Activated naive CD4-positive, alpha-beta T cell treated with anti-CD3 and anti-CD28 coated beads, Interleukin-2, amount 50 U/mL, for 24 hours (primary cell): ENCODE measurements at regions not wholly inside any gene's neighbourhood (a gene's known extent, or its start where the extent isn't known, plus 50 kb on each side); places are given as distances from the start of the nearest gene placed in this dataset.

Experiments used
- H3K27ac Mint-ChIP-seq: one replicate; pipeline ENCODE4 v1.8.0; 2021; ENCODE audit warnings: mild to moderate bottlenecking, mixed read lengths
- H3K27me3 Mint-ChIP-seq: one replicate; pipeline ENCODE4 v1.8.0; 2021; ENCODE audit warnings: mixed read lengths
- H3K36me3 Mint-ChIP-seq: one replicate; pipeline ENCODE4 v1.8.0; 2021; ENCODE audit warnings: mixed read lengths
- H3K4me1 Mint-ChIP-seq: one replicate; pipeline ENCODE4 v1.8.0; 2021; ENCODE audit warnings: mixed read lengths
- H3K4me3 Mint-ChIP-seq: one replicate; pipeline ENCODE4 v1.8.0; 2021; ENCODE audit warnings: mild to moderate bottlenecking, mixed read lengths
- H3K9me3 Mint-ChIP-seq: one replicate; pipeline ENCODE4 v1.8.0; 2021; ENCODE audit warnings: mixed read lengths

DNA sequence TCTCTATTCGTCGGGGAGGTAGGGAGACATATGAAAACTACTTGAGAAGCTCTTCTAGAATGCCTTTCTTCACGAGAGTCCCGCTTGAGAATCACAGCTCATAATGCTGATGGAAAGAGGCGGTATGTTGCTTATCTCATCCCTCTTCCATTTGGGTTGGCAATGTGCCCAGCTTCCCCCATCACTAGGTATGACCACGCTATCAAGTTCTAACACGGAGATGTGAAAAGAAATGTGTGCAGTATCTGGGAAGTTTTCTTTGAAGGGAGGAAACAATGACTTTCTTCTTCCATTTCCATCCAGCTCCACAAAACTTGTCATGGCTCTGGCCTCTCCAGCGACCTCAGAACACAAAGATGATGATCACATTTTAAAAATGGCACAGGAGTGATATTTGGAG lies 742.4 kb downstream of the DCDC2C start:
- Mint-ChIP-seq H3K27me3 (no peaks in the 10 kb centered on the region), H3K4me3 (no peak overlapping the region), H3K27ac (no peak overlapping the region), H3K36me3 (no peaks in the 10 kb centered on the region), H3K9me3 (peaks cover under 1% of the 10 kb centered on the region), H3K4me1 (no peaks in the 10 kb centered on the region)

DNA sequence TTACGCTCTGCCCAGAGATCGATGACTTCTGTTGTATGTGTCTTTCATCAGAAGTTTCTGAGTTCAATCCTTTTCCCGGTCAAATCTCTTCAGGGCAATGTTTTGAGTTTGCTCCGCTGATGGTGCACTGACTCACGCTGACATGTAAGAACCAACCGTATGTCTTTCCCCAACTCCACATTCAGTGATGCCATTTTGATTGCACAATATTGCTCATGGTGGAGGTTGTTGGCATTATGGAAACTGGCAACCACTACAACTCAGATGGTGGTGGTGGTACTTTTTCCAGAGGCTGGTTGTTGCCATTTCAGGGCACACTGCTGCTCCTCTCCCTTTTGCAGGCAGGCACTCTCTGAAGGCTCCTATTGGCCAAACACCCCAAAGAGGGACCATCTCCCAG lies 751.5 kb downstream of the DCDC2C start:
- Mint-ChIP-seq H3K4me1 (no peaks in the 10 kb centered on the region), H3K36me3 (no peaks in the 10 kb centered on the region), H3K27ac (no peak overlapping the region), H3K9me3 (peaks cover 29% of the 10 kb centered on the region), H3K27me3 (no peaks in the 10 kb centered on the region), H3K4me3 (no peak overlapping the region)

DNA sequence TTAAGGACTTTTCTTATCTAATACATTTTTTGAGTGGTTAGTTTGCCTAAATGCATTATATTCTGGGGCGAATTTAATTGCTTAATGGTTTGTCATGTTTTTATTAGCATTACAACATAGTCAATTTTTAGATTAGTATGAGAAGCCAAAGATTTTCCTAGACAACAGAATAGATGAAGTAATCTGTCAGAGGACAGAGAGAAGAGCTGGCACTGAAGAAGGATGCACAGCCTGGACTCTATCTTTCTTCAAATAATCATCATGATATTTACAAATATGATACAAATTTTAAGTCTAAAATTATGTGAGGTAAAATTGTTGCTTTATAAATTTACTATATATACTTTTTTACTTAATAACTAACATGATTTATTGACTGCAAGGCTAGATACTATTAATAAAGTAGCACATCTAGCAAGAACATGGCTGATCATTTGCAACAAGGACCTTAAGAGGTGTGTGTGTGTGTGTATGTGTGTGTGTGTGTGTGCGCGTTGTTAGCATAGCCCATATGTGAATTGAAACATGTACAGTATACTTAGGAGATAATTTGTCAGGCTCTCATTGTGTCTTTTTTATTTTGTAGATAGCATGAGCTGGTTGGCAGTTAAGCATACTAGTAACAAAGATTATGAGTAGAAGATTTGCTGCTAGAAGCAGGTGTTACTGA lies 752.2 kb downstream of the DCDC2C start:
- no peak overlapping the region for H3K4me3 Mint-ChIP-seq
- peaks cover 29% of the 10 kb centered on the region for H3K9me3 Mint-ChIP-seq
- H3K27ac Mint-ChIP-seq = no peak overlapping the region
- no peaks in the 10 kb centered on the region for H3K27me3 Mint-ChIP-seq
- no peaks in the 10 kb centered on the region for H3K36me3 Mint-ChIP-seq
- H3K4me1 Mint-ChIP-seq = no peaks in the 10 kb centered on the region

DNA sequence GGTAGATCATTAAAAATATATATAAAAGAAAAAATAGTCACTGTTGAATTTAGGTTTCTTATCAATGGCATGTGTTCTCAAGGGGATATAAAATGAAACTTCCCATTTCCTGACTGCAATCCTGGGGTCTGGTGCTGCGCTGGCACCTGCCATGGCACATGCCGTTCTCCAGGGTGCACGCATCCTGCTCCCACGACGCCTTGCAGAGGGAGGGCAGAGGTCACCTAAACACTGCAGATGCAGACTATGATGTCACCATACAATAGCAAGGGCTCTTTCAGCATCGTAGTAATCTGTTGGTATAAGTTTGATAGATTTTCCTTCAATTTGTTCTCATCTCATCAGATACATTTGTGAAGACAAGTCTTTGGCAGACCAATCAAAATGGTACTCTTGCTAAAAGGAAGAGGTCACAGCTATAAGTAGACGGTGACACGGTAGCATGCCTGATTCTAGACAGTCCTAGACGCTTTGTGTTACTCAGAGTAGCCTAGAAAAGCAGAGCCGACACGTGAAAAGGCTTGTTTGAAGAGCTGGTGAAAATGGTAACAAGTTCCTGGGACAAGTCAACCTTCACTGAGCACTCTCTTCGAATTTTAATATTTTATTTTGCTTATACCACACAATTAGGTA lies 761.4 kb downstream of the DCDC2C start:
- no peaks in the 10 kb centered on the region for H3K36me3 Mint-ChIP-seq
- H3K4me3 Mint-ChIP-seq = no peak overlapping the region
- no peaks in the 10 kb centered on the region for H3K4me1 Mint-ChIP-seq
- no peaks in the 10 kb centered on the region for H3K27me3 Mint-ChIP-seq
- H3K9me3 Mint-ChIP-seq = no peaks in the 10 kb centered on the region
- no peak overlapping the region for H3K27ac Mint-ChIP-seq

DNA sequence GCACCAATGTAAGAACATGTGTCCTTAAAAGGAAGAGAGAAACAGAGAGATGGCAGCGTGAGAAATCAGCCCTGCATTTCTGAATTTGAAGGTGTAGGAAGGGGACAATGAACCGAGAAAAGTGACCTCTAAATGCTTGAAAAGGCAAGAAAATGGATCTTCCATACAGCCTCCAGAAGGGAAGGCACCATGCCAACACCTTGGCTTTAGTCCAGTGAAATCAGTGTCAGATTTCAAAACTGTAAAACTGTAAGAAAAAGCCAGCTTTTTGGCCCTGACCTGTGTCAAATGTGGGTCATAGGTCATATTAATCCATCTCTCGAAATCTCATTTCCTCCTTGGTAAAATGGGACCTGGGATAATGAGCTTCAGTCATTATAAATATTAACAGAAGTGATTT lies 762.3 kb downstream of the DCDC2C start:
- H3K36me3 Mint-ChIP-seq = no peaks in the 10 kb centered on the region
- H3K27me3 Mint-ChIP-seq = no peaks in the 10 kb centered on the region
- H3K4me1 Mint-ChIP-seq = no peaks in the 10 kb centered on the region
- H3K27ac Mint-ChIP-seq = no peak overlapping the region
- H3K4me3 Mint-ChIP-seq = no peak overlapping the region
- H3K9me3 Mint-ChIP-seq = no peaks in the 10 kb centered on the region

DNA sequence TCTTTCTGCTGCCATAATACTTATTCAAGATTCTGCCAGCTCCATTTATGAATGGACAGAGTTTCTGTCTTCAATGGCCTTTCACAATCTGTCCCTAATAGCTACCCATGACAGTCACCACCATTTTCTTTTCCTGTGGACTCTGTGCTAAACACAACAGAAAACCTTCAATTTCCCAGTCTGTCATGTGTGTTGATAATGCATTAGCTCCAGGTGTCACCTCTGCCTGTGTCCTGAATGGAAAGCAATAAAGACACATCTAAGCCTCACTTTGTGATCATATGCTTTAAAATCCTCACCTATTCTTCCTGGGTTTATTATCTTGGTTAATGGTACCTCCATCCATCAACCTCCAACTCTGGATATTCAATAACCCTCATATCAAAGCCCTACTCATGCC lies 772.2 kb downstream of the DCDC2C start:
- Mint-ChIP-seq H3K9me3 (peaks cover 5% of the 10 kb centered on the region), H3K27ac (no peak overlapping the region), H3K4me3 (no peak overlapping the region), H3K4me1 (no peaks in the 10 kb centered on the region), H3K27me3 (no peaks in the 10 kb centered on the region), H3K36me3 (no peaks in the 10 kb centered on the region)

DNA sequence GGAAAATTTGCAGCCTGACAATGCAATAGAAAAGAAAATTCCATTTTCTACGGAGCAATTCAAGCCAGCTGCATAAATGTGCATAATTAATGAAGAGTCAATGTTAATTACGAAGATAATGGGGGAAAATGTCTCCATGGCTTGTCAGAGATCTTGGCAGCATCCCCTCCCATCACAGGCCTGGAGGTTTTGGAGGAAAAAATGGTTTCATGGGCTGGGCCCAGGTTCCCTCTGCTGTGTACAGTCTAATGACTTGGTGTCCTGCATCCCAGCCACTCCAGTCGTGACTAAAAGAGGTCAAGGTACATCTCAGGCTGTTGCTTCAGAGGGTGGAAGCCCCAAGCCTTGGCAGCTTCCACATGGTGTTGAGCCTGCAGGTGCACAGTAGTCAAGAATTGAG lies 779.7 kb downstream of the DCDC2C start:
- Mint-ChIP-seq H3K9me3 (peaks cover 19% of the 10 kb centered on the region), H3K36me3 (no peaks in the 10 kb centered on the region), H3K4me3 (no peak overlapping the region), H3K4me1 (no peaks in the 10 kb centered on the region), H3K27ac (no peak overlapping the region), H3K27me3 (no peaks in the 10 kb centered on the region)

DNA sequence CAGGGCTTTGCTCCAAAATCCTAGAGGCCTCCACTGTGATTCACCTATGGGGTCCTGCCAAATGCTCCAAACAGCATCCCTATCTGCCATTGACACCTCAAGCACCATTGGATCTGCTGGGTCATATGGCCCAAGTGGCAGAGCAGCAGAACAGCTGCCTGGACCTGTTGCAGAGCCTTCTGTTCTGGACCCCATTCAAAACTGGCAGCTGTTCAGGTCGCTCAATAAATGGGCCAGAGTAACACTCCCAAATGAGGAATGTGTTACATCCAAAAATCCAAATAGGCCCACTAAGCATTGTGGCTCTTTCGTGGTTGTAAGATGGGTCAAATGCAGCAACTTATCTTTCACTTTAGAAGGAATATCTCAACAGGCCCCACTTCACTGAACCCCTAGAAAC lies 783.6 kb downstream of the DCDC2C start:
- Mint-ChIP-seq H3K27ac (no peak overlapping the region), H3K36me3 (no peaks in the 10 kb centered on the region), H3K4me3 (no peak overlapping the region), H3K9me3 (peaks cover 14% of the 10 kb centered on the region), H3K27me3 (no peaks in the 10 kb centered on the region), H3K4me1 (no peaks in the 10 kb centered on the region)

DNA sequence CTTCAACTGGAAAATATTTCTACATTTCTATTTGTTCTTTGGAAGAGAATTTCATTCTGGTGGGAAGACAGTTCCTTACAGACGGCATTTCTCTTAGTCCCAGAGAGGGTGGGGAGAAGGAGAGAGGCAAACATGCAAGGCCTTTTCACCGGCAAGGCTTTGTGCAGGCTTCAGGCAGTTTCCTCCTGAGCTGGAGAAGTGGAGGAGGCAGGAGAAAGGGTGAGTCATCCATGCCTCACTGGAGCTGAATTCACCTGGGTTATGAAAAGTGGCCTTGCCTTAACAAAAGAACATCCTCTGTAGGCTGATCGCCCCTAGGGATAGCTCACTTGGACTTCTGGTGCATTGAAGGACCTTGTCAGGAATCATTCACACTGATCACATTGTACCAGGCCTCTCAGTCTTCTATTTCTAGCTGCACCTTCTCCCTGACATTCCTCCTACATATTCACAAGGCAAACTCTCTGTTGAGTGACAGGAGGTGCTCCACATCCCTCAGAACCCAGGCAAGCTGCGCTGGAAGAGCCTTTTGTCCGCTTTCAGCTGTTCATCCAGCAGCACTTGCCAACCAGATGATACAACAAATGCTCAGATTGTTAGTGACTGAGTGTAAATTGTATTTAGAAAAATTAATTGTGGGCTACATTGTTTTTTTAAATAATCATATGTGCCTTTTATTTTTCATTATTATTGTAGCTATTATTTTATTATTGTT lies 796.1 kb downstream of the DCDC2C start:
- H3K9me3 Mint-ChIP-seq = no peaks in the 10 kb centered on the region
- no peaks in the 10 kb centered on the region for H3K27me3 Mint-ChIP-seq
- H3K4me3 Mint-ChIP-seq = no peak overlapping the region
- H3K36me3 Mint-ChIP-seq = no peaks in the 10 kb centered on the region
- no peak overlapping the region for H3K27ac Mint-ChIP-seq
- H3K4me1 Mint-ChIP-seq = no peaks in the 10 kb centered on the region

DNA sequence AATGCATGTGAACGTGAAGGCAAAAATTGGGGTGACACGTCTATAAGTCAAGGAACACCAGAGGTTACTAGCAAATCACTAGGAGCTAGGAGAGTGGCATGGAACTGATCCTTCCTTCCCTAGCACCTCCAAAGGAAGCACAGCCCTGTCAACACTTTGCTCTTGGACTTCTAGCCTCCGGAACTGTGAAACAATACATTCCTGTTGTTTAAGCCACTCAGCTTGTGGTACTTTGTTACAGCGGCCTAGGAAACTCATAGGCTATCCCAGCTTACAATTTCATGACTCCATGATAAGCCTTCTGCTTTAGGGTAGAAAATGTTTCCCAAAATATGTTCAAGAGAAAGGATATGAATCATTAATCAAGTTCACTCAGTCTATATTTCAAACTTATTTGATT lies 798.1 kb downstream of the DCDC2C start:
- Mint-ChIP-seq H3K9me3 (no peaks in the 10 kb centered on the region), H3K4me1 (no peaks in the 10 kb centered on the region), H3K36me3 (no peaks in the 10 kb centered on the region), H3K4me3 (no peak overlapping the region), H3K27me3 (no peaks in the 10 kb centered on the region), H3K27ac (no peak overlapping the region)

DNA sequence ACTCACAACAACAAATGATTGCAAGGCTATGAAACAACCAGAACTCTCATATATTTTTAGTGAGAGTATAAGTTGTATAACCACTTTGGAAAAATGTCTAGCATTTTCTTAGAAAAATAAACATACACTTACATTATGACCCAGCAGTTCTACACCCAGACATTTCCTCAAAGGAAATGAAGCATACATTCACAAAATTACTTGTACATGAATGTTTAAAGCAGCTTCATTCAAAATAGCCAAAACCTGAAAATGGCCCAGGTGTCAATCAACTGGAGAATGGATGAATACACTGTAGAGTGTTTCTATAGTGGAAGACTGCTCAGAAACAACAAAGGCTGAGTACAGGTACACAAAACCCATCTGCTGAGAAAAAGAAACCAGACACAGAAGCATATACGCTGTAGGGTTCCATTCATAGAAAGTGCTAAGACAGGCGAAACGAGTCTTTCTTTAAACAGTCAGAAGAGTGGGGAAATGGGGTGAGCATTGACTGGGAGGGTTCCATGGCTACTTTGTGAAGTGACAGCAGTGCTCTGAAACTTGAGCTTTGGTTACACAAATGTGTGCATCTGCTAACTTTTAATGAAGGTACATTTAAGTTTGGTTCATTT lies 799.0 kb downstream of the DCDC2C start:
- Mint-ChIP-seq H3K4me1 (no peaks in the 10 kb centered on the region), H3K27me3 (no peaks in the 10 kb centered on the region), H3K36me3 (no peaks in the 10 kb centered on the region), H3K4me3 (no peak overlapping the region), H3K27ac (no peak overlapping the region), H3K9me3 (no peaks in the 10 kb centered on the region)

DNA sequence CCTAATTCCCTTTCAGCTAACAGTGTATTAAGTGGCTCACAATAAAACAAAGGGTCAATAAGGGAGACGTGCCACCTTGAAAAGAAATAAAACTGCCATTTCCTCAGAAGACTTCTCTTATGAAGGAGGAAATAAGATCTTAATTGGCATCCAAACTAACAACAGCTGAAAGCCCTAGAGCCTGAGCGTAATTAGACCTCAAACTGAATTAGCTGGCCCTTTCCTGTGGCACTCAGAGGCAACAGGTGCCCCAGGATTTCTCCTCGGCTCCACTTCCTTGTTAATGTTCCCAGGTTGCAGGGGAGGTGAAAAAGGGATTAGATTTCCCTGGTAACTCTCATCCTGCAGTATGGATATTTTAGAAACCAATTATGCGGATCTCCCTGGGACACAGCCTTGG lies 804.3 kb downstream of the DCDC2C start:
- Mint-ChIP-seq H3K4me1 (no peaks in the 10 kb centered on the region), H3K9me3 (no peaks in the 10 kb centered on the region), H3K27ac (no peak overlapping the region), H3K4me3 (no peak overlapping the region), H3K27me3 (no peaks in the 10 kb centered on the region), H3K36me3 (no peaks in the 10 kb centered on the region)

DNA sequence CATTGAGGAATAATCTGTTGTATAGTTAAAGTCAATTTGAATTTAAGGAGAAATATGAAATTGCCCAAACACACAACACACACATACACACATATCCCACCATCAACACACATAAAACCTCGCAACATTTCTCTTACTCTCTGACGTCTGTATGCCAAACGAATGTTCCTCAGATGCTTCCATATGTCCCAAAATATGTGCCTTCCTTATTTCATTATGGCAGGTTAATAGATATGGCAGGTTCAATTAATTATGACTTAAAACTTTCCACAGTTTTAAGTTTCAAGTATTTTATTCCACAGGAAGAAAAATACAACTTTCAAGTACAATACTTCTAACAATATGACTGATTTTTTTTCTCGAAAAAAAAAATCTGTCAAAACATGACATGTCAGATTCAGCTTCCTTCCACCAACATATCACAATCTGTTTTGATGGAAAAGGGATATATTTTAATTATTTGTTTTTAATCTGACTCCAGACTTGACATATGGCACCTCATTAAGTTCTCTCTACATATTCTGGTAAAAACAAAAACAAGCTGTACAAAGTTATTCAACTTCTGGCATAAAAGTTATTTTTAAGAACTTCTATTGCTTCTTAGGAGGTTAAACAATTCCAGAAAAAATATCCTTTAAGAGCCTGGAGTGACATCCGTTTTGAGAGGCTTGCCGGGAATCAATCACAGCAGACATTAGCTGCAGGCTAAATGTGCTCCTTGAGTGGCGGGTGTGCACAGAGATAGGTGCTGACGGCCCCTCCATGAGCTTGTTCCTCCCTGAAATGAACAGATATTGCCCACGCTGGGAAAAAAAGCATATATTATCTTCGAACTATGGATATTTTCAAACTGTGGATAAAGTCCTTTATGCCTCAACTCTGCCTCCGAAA lies 812.7 kb downstream of the DCDC2C start:
- no peaks in the 10 kb centered on the region for H3K9me3 Mint-ChIP-seq
- H3K4me1 Mint-ChIP-seq = no peaks in the 10 kb centered on the region
- H3K27ac Mint-ChIP-seq = no peak overlapping the region
- H3K36me3 Mint-ChIP-seq = no peaks in the 10 kb centered on the region
- no peak overlapping the region for H3K4me3 Mint-ChIP-seq
- H3K27me3 Mint-ChIP-seq = no peaks in the 10 kb centered on the region

DNA sequence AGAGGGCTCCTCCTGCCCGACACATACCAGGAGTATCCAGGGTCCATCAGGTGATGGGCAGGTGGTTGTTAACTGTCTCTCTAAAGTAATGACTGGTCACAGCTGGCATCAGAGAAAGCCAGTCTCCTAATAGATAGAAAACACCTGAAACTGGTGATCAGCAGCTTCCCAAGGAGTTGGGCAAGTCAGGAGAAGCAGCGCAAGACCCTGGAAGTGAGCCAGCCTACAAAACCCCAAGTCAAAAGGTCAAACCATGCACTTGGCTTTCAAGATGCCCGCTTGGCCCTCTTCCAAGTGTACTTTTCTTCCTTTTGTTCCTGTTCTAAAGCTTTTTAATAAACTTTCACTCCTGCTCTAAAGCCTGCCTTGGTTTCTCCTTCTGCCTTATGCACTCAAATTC lies 815.2 kb downstream of the DCDC2C start:
- no peak overlapping the region for H3K4me3 Mint-ChIP-seq
- H3K36me3 Mint-ChIP-seq = no peaks in the 10 kb centered on the region
- H3K27ac Mint-ChIP-seq = no peak overlapping the region
- H3K4me1 Mint-ChIP-seq = no peaks in the 10 kb centered on the region
- no peaks in the 10 kb centered on the region for H3K27me3 Mint-ChIP-seq
- no peaks in the 10 kb centered on the region for H3K9me3 Mint-ChIP-seq
